ENCODE measurements at regions not wholly inside any gene's neighbourhood (a gene's known extent, or its start where the extent isn't known, plus 50 kb on each side); places are given as distances from the start of the nearest gene placed in this dataset.
A peak's percentile ranks its signal among the peaks of the same experiment; 100 is the strongest.

DNA sequence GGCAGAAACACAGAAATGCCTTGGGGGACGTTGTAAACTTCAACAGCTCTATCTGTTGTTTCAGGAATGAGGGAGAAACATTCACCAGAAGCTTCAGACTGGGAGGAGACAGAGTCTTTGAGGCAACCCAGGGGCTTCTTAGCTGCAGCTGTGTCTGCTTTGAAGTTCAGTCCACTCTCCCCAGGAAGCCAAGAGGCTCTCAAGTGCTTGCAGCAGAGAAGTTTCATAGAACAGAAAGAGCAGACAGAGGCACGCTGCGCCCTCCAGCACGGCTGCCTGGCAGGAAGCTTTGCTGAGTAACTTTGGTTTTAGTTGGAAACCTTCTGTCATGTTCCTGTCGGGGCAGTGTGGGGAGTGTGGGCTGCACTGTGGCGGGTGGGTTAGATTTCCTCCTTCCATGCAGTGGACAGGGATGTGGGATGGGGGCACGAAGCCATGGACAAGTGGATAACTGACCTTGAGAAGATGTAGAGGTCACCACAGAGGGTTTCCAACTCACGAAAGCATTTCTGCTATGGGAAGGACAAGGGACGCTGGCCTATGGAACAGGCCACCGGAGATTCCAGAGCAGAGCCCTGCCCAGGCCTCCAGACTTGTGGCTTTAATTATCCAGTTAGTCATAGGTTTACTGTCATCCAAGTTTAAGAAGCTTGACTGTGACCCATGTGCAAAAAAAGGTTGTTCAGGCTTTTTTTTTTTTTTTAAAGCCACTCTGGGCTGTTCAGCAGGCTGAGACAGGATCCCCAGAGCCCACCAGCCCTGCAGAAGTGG, 107.7 kb downstream of the ARF6 start:
- H3K4me3 ChIP-seq (ENCODE audit: low read length): no peak overlapping the region
- H3K27ac Mint-ChIP-seq: peak overlapping the region; percentile 100
- TF ChIP-seq, protein P1, sequence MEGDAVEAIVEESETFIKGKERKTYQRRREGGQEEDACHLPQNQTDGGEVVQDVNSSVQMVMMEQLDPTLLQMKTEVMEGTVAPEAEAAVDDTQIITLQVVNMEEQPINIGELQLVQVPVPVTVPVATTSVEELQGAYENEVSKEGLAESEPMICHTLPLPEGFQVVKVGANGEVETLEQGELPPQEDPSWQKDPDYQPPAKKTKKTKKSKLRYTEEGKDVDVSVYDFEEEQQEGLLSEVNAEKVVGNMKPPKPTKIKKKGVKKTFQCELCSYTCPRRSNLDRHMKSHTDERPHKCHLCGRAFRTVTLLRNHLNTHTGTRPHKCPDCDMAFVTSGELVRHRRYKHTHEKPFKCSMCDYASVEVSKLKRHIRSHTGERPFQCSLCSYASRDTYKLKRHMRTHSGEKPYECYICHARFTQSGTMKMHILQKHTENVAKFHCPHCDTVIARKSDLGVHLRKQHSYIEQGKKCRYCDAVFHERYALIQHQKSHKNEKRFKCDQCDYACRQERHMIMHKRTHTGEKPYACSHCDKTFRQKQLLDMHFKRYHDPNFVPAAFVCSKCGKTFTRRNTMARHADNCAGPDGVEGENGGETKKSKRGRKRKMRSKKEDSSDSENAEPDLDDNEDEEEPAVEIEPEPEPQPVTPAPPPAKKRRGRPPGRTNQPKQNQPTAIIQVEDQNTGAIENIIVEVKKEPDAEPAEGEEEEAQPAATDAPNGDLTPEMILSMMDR (IDR thresholded peaks at IDR 0.05): no peak

DNA sequence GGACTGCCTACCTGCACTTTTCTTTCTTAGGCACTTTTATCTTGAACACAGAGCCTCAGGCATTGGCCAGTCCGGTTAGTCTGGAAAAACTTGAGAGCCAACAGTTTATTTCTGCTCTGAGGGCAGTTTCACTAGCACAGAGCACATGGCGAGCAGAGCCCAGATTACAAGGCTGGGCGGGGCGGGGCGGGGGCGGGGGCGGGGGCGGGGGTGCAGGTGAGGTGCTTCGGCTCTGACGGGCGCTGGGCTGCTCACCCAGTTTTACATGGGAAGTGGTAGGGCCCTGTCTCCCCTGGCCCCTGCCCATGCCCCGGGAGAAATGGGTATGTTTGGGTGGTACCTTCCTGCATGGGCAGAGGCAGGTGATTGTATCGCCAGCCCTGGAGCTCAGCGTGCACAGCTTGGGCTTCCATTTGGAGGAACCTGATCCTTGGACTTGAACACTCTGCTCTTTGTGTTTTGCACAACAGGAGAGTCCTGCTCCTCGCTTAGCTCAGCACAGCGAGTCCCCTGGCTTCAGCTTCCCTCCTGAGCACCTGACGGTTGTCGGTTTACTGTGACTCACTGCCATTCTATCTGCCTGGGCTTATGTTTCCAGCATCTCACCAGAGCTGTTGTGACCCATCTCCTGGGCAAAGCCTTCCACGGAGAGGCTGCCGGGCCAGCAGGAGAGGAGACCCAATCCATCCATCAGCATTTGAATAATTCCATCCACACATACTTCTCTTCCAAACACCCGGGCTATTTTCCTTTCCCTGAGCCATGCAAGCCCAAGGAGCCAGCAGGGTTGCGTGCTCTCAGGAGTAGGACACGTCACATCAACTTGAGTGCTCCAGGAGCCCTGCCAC, 108.5 kb downstream of the ARF6 start:
- Mint-ChIP-seq H3K36me3 (no peaks in the 10 kb centered on the region), H3K27ac (peak overlapping the region; percentile 100), H3K4me1 (peaks cover 60 to 65% of the 10 kb centered on the region in 2 donors), H3K27me3 (ENCODE audit: low read depth in 2 of 2) (no peaks in the 10 kb centered on the region), H3K9me3 (no peaks in the 10 kb centered on the region), H3K4me3 (peak overlapping the region; percentile 99)
- peak; percentile 7 to 22 (median 12) for ATAC-seq
- peak; percentile 66 to 85 for DNase-seq
- intact Hi-C loops (cut with micrococcal nuclease): loop anchor here (5.0 kb wide), 2 partner anchors 311 to 361 kb away; partner anchors contain the start of genes DMAC2L and L2HGDH
- no peaks in the 10 kb centered on the region for H3K27me3 ChIP-seq (ENCODE audit: control insufficient read depth, insufficient read depth, low read length)
- peak overlapping the region; percentile 21 for H3K4me3 ChIP-seq (ENCODE audit: low read length)
- 18% methylated on average over 17 of the region's 23 CpGs for WGBS (ENCODE audit: insufficient coverage)
- H3K36me3 ChIP-seq (ENCODE audit: control insufficient read depth, insufficient read depth, low read length): no peaks in the 10 kb centered on the region
- peaks cover 73% of the 10 kb centered on the region for H3K4me1 ChIP-seq (ENCODE audit: control insufficient read depth, insufficient read depth, low read length)
- H3K9me3 ChIP-seq (ENCODE audit: control insufficient read depth, insufficient read depth, low read length): no peaks in the 10 kb centered on the region
- H3K27ac ChIP-seq (ENCODE audit: low read length): peak overlapping the region; percentile 95
- TF ChIP-seq, protein P1 (IDR thresholded peaks at IDR 0.05): no peak

More for the DNA sequence above, 107.7 kb downstream of the ARF6 start:
- Mint-ChIP-seq H3K27me3 (ENCODE audit: low read depth in 2 of 2) (no peaks in the 10 kb centered on the region), H3K9me3 (no peaks in the 10 kb centered on the region), H3K36me3 (no peaks in the 10 kb centered on the region), H3K4me3 (peak overlapping the region; percentile 78), H3K4me1 (peaks cover 60 to 65% of the 10 kb centered on the region in 2 donors)
- no peaks in the 10 kb centered on the region for H3K36me3 ChIP-seq (ENCODE audit: control insufficient read depth, insufficient read depth, low read length)
- intact Hi-C loops (cut with micrococcal nuclease): loop anchor here (5.0 kb wide), 2 partner anchors 312 to 362 kb away; partner anchors contain the start of genes DMAC2L and L2HGDH
- peak overlapping the region; percentile 95 for H3K27ac ChIP-seq (ENCODE audit: low read length)
- DNase-seq: peak; percentile 65 to 82
- no peaks in the 10 kb centered on the region for H3K27me3 ChIP-seq (ENCODE audit: control insufficient read depth, insufficient read depth, low read length)
- H3K4me1 ChIP-seq (ENCODE audit: control insufficient read depth, insufficient read depth, low read length): peaks cover 73% of the 10 kb centered on the region
- 8% methylated on average over 10 of the region's 10 CpGs for whole genome bisulfite sequencing (ENCODE audit: insufficient coverage)
- no peaks in the 10 kb centered on the region for H3K9me3 ChIP-seq (ENCODE audit: control insufficient read depth, insufficient read depth, low read length)
- peak in 1 of 3 donors; percentile 3 for ATAC-seq

DNA sequence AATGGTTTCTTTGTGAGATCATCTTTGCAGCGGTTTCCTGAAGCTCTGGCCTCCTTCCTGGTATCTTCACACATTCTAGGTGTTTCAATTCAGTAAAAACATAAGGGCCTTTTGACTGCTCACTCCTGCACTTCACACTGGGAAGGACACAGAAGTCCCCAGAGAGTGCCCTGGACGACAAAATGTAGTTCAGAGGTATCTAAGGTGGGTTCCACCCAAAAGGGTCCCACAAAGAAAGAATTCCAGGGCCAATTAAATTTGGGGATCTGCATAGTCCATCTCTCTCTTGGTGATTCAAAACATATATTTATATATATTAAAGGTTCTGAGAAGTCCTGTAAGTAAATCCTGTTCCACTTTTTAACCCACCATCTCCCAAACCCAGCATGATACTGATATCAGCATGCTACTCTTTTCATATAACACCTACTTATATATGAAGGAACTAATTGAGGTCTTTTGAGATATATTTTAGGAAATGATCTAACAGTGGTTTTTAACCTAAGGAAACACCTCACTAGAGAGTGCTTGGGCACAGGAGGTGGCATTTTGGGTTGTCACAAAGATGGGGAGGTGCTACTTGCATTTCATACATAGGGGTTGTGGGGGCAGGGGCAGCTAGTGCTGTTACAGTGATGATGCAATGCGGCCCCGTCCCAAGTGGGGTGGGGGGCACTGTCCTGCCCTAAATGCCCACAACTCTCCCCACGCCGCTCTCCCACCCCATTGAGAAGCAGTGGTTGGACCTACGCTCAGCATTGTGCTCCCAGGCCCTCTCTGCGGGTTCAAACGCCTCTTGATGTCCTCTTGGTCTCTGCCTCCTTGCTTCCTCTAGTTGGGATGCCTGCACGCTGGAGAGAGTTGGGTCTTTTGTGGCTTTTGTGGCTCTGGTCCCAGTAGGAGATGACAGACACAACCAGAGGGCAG, 109.4 kb downstream of the ARF6 start:
- no peaks in the 10 kb centered on the region for H3K9me3 ChIP-seq (ENCODE audit: control insufficient read depth, insufficient read depth, low read length)
- Mint-ChIP-seq H3K4me1 (peaks cover 60 to 65% of the 10 kb centered on the region in 2 donors), H3K4me3 (peak overlapping the region; percentile 99), H3K36me3 (no peaks in the 10 kb centered on the region), H3K27ac (peak overlapping the region; percentile 100), H3K9me3 (no peaks in the 10 kb centered on the region), H3K27me3 (ENCODE audit: low read depth in 2 of 2) (no peaks in the 10 kb centered on the region)
- 18% methylated on average over 10 of the region's 10 CpGs for WGBS (ENCODE audit: insufficient coverage)
- TF ChIP-seq, protein P1 (IDR thresholded peaks at IDR 0.05): no peak
- H3K27me3 ChIP-seq (ENCODE audit: control insufficient read depth, insufficient read depth, low read length): no peaks in the 10 kb centered on the region
- peak overlapping the region; percentile 95 for H3K27ac ChIP-seq (ENCODE audit: low read length)
- intact Hi-C loops (cut with micrococcal nuclease): loop anchor here (1.0 to 5.0 kb wide), 9 partner anchors 38 to 360 kb away; partner anchors contain the start of genes ARF6, DMAC2L and L2HGDH
- peak; percentile 78 to 91 for DNase-seq
- peak; percentile 49 to 72 (median 64) for ATAC-seq
- peaks cover 68% of the 10 kb centered on the region for H3K4me1 ChIP-seq (ENCODE audit: control insufficient read depth, insufficient read depth, low read length)
- H3K4me3 ChIP-seq (ENCODE audit: low read length): peak overlapping the region; percentile 39
- H3K36me3 ChIP-seq (ENCODE audit: control insufficient read depth, insufficient read depth, low read length): no peaks in the 10 kb centered on the region

Data from natural killer cell (primary cell).